AG09309 (cell line): ENCODE measurements at regions not wholly inside any gene's neighbourhood (a gene's known extent, or its start where the extent isn't known, plus 50 kb on each side); places are given as distances from the start of the nearest gene placed in this dataset.

Source experiments
- DNase-seq: peaks from one replicate; pipeline ENCODE4 v3.0.0-alpha.2; 2010; ENCODE audit warnings: low read depth
- H3K4me3 ChIP-seq: 2 replicates; pipeline ENCODE4 v1.5.1; 2011; ENCODE audit warnings: mild to moderate bottlenecking, low read depth, low read length, moderate library complexity; ENCODE audit not compliant: control insufficient read depth
- CTCF ChIP-seq: IDR thresholded peaks from 2 replicates; pipeline ENCODE4 v1.5.1; 2011; ENCODE audit warnings: mild to moderate bottlenecking, low read depth, low read length, inconsistent platforms; ENCODE audit not compliant: insufficient read depth, control insufficient read depth; ENCODE audit errors: missing control alignments

GRCh38 chr9:78606001-78606379, 309.1 kb downstream of the PSAT1 start:
- TF ChIP-seq CTCF: no peak
- DNase-seq: no peak
- H3K4me3 ChIP-seq: no peak overlapping the region

- no peak for TF ChIP-seq CTCF
- no peak overlapping the region for H3K4me3 ChIP-seq
- no peak for DNase-seq
These were observed 310.9 kb downstream of the PSAT1 start for GRCh38 chr9:78607853-78608252.

GRCh38 chr9:78609450-78609849, 312.5 kb downstream of the PSAT1 start:
- H3K4me3 ChIP-seq: no peak overlapping the region
- DNase-seq: no peak
- TF ChIP-seq CTCF: no peak

GRCh38 chr9:78612091-78612490, 315.2 kb downstream of the PSAT1 start:
- TF ChIP-seq CTCF: no peak
- no peak overlapping the region for H3K4me3 ChIP-seq
- DNase-seq: peak; percentile 28

- no peak for TF ChIP-seq CTCF
- no peak overlapping the region for H3K4me3 ChIP-seq
- no peak for DNase-seq
These were observed 316.1 kb downstream of the PSAT1 start for GRCh38 chr9:78613006-78613405.

- no peak overlapping the region for H3K4me3 ChIP-seq
- DNase-seq: no peak
- TF ChIP-seq CTCF: no peak
These were observed 318.0 kb downstream of the PSAT1 start for GRCh38 chr9:78614892-78615291.

- no peak for TF ChIP-seq CTCF
These were observed 318.4 kb downstream of the PSAT1 start for GRCh38 chr9:78615372-78615771.

More at GRCh38 chr9:78615372-78615771, 318.4 kb downstream of the PSAT1 start:
- no peak for DNase-seq
- no peak overlapping the region for H3K4me3 ChIP-seq
